Testis (tissue), 2 donors: ENCODE measurements at regions not wholly inside any gene's neighbourhood (a gene's known extent, or its start where the extent isn't known, plus 50 kb on each side); places are given as distances from the start of the nearest gene placed in this dataset.

ENCODE experiments used
- POLR2A ChIP-seq: fragments of 450-650 bp; IDR thresholded peaks from one replicate; pipeline ENCODE4 v1.6.1; 2017; ENCODE audit warnings: antibody characterized with exemption, mild to moderate bottlenecking, moderate library complexity
- TF ChIP-seq, protein P1 (sequence below), 3 experiments: fragments of 450-650 bp in 2 of 3; fragments of 200-600 bp in 1 of 3; sonication (generic) in 1 of 3; IDR thresholded peaks; one replicate each; pipeline ENCODE4 v1.5.1; 2016 to 2019; ENCODE audit warnings: antibody characterized with exemption in 3 of 3, mild to moderate bottlenecking in 2 of 3, moderate library complexity in 1 of 3

DNA sequence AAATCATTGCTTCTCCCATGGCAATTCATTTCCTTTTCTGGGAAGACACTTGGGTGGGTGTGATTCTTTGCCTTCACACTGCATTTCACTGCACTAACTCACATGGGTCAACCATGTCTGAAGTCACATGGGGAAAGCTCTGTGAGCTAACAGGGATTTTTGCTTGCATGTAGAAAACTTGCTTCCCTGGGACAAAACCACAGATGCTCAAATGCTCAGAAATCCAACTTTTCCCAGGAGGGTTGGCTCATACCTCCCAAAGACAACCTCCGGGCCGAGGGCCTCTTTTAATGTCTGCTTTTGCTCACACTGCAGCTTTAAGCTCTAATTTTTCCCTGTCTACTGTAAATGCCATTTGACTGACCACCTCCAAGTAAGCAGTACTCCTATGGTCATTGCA lies 1695.2 kb downstream of the STIM2 start:
- TF ChIP-seq, protein P1, sequence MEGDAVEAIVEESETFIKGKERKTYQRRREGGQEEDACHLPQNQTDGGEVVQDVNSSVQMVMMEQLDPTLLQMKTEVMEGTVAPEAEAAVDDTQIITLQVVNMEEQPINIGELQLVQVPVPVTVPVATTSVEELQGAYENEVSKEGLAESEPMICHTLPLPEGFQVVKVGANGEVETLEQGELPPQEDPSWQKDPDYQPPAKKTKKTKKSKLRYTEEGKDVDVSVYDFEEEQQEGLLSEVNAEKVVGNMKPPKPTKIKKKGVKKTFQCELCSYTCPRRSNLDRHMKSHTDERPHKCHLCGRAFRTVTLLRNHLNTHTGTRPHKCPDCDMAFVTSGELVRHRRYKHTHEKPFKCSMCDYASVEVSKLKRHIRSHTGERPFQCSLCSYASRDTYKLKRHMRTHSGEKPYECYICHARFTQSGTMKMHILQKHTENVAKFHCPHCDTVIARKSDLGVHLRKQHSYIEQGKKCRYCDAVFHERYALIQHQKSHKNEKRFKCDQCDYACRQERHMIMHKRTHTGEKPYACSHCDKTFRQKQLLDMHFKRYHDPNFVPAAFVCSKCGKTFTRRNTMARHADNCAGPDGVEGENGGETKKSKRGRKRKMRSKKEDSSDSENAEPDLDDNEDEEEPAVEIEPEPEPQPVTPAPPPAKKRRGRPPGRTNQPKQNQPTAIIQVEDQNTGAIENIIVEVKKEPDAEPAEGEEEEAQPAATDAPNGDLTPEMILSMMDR (IDR thresholded peaks at IDR 0.05), result no peak
- TF ChIP-seq POLR2A, result no peak
